Cardiac fibroblast (primary cell): ENCODE measurements at regions not wholly inside any gene's neighbourhood (a gene's known extent, or its start where the extent isn't known, plus 50 kb on each side); places are given as distances from the start of the nearest gene placed in this dataset.

Source experiments
- DNase-seq, 2 donors: peaks; one replicate each; pipeline versions ENCODE4 v3.0.0 to v3.0.0-alpha.2; 2010; ENCODE audit warnings: low read depth in 2 of 2
- H3K4me3 ChIP-seq, 2 donors: replicated peaks in 1 of 2; 1 replicate in 1 of 2; 2 replicates in 1 of 2; pipeline ENCODE4 v1.5.1; 2011; ENCODE audit warnings: low read depth in 2 of 2, low read length in 2 of 2, mild to moderate bottlenecking in 2 of 2, moderate library complexity in 1 of 2
- TF ChIP-seq, protein P1 (sequence below): IDR thresholded peaks from one replicate; pipeline ENCODE4 v1.5.1; 2011; ENCODE audit warnings: low read depth, mild to moderate bottlenecking, low read length, inconsistent platforms

DNA sequence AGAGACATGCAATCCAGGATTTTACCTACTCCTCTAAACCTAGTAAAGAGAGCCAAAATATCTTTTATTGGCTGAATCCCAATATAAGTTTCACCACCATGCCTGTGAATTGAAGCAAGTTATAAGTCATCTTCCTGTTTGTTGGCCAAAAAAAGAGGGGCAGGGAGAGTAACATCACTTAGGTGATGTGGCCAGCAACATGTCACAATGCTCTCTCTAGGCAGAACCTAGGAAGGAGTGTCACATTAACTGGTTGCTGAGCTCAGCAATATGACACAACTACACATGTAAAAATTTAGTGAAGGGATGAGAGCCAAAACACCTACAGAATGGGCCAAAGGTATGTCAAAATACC is 895.9 kb upstream of the AMELY start:
- peak; percentile 16 to 76 for DNase-seq
- no peak overlapping the region for H3K4me3 ChIP-seq

DNA sequence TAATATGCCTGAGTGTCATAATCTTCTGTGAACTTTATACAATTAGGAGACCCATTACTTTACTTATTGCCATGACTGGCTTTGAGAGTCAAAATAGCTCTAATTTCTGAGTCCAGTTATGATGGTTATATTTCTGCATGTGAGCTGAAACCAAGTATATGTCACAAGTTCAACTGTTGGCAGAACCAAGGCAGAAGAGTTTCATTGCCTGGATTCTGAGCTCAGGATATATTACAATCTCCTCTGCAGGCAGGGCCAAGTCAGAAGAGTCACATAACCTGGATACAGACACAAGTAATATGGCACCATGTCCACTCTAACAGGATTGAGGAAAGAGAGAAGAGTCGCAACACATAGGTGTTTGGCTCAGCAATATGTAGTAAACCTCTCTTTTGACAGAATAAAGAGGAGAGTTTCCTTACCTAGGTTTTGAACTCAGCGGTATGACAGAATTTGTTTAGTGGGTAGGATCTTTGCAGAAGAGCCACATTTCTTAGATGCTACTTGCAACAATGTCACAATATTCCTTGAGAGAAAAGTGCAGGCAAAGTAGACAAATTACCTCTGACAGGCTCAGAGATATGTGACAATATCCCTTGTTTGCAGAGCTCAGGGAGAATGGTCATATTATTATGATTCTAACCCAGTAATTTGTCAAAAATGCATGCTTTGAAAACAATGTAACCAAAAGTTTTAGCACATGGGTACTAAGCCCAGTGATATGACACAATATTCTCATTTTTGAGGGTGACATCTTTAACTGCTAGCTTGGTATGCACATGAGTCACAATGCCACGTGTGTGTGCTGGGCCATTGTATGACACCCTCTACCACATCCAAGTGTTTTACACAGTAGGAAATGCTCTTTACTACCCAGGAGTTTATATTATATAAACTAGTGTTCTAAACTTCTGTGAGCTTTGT is 895.3 kb upstream of the AMELY start:
- H3K4me3 ChIP-seq: no peak overlapping the region
- DNase-seq: peak; percentile 33 to 86
- TF ChIP-seq, protein P1, sequence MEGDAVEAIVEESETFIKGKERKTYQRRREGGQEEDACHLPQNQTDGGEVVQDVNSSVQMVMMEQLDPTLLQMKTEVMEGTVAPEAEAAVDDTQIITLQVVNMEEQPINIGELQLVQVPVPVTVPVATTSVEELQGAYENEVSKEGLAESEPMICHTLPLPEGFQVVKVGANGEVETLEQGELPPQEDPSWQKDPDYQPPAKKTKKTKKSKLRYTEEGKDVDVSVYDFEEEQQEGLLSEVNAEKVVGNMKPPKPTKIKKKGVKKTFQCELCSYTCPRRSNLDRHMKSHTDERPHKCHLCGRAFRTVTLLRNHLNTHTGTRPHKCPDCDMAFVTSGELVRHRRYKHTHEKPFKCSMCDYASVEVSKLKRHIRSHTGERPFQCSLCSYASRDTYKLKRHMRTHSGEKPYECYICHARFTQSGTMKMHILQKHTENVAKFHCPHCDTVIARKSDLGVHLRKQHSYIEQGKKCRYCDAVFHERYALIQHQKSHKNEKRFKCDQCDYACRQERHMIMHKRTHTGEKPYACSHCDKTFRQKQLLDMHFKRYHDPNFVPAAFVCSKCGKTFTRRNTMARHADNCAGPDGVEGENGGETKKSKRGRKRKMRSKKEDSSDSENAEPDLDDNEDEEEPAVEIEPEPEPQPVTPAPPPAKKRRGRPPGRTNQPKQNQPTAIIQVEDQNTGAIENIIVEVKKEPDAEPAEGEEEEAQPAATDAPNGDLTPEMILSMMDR: no peak

More for the DNA sequence above, 895.9 kb upstream of the AMELY start:
- TF ChIP-seq, protein P1: no peak

- DNase-seq: peak in 1 of 2 donors; percentile 49
- H3K4me3 ChIP-seq: no peak overlapping the region
- TF ChIP-seq, protein P1: no peak
These were observed 894.1 kb upstream of the AMELY start for GRCh38 chrY:7805624-7806023.

GRCh38 chrY:7803737-7804136 is 892.2 kb upstream of the AMELY start:
- no peak for DNase-seq
- TF ChIP-seq, protein P1: no peak
- no peak overlapping the region for H3K4me3 ChIP-seq

- no peak for DNase-seq
- H3K4me3 ChIP-seq: no peak overlapping the region
- TF ChIP-seq, protein P1: no peak
These were observed 884.6 kb upstream of the AMELY start for GRCh38 chrY:7796128-7796527.

GRCh38 chrY:7794441-7794840 is 882.9 kb upstream of the AMELY start:
- no peak overlapping the region for H3K4me3 ChIP-seq
- TF ChIP-seq, protein P1: no peak
- DNase-seq: peak; percentile 70 to 73
